ENCODE measurements at regions not wholly inside any gene's neighbourhood (a gene's known extent, or its start where the extent isn't known, plus 50 kb on each side); places are given as distances from the start of the nearest gene placed in this dataset.

DNA sequence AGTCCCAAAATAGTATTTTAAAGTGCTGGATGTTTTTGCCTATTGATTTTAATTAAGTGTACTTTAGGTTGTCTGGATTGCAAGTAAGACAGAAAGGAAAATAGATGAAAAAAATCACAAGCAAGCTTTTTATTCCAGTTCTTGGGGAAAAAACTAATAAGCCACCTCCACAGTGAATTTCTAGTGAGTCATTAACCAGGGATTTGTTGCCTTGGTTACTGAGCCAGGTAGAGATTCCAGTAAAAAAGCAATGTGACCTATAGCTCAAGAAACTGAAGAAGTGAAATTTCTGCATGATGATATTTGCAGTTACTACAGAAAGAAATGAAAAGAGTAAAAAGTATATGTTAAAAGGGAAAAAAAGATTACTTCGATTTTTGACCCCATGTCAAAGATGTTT is 160.6 kb downstream of the METTL4 start:
- TF ChIP-seq CTCF (IDR thresholded peaks at IDR 0.05; ENCODE audit: low read length), result no peak
- TF ChIP-seq EZH2 (optimal IDR thresholded peaks at IDR 0.05; ENCODE audit: low read depth, low read length), result no peak
